ENCODE measurements at regions not wholly inside any gene's neighbourhood (a gene's known extent, or its start where the extent isn't known, plus 50 kb on each side); places are given as distances from the start of the nearest gene placed in this dataset.

GRCh38 chr11:120034881-120035630, 102.9 kb downstream of the TRIM29 start (continued):
- TF ChIP-seq NFYB (IDR thresholded peaks at IDR 0.05; ENCODE audit: extremely low read depth, insufficient read length): no peak
- TF ChIP-seq FOS (IDR thresholded peaks at IDR 0.05; ENCODE audit: extremely low read depth, insufficient read length): no peak
- TF ChIP-seq RBFOX2 (IDR thresholded peaks at IDR 0.05; ENCODE audit: low read depth, low read length): no peak

- no peaks in the 10 kb centered on the region for H4K20me1 ChIP-seq (replicated peaks; ENCODE audit: control insufficient read depth, insufficient read depth, low read length)
- 0% methylated on average over 9 of the region's 9 CpGs for WGBS (ENCODE audit: insufficient coverage, low coverage, missing lambda C conversion rate)
- BruUV-seq (replicated peaks): no TSS peak
- in situ Hi-C loops (cut with MboI): no loop called here
- no peak for ATAC-seq
- intact Hi-C loops (cut with micrococcal nuclease): no loop called here
- peaks cover 0 to 19% of the 10 kb centered on the region in 2 experiments; a peak in 2 of 5 replicates for H3K27me3 ChIP-seq (ENCODE audit: control insufficient read depth in 2 of 2, insufficient read depth in 2 of 2, low read length in 2 of 2)
- no peaks in the 10 kb centered on the region for H3K4me1 ChIP-seq (replicated peaks in 1 of 2; ENCODE audit: control insufficient read depth in 2 of 2, insufficient read depth in 2 of 2, low read length in 2 of 2)
- DNase-seq (ENCODE audit: extremely low read depth in 1 of 4, low spot score in 3 of 4): no peak
- no peak overlapping the region for H3K4me3 ChIP-seq
- no peak overlapping the region for H3K9ac ChIP-seq (ENCODE audit: insufficient read depth in 1 of 2, low read depth in 2 of 2, low read length in 2 of 2)
- no peak for TF ChIP-seq ATF6 (CRISPR knock-in tag; IDR thresholded peaks at IDR 0.05)
- TF ChIP-seq ZNF124 (CRISPR knock-in tag; IDR thresholded peaks at IDR 0.05): no peak
- no peak for TF ChIP-seq ZNF764 (CRISPR knock-in tag; IDR thresholded peaks at IDR 0.05; ENCODE audit: low read depth)
- no peak for TF ChIP-seq E2F3 (CRISPR knock-in tag; IDR thresholded peaks at IDR 0.05)
- no peak for TF ChIP-seq KAT7 (CRISPR knock-in tag; IDR thresholded peaks at IDR 0.05; ENCODE audit: borderline replicate concordance)
- TF ChIP-seq NCOA4 (IDR thresholded peaks at IDR 0.05; ENCODE audit: partially characterized antibody): no peak
- TF ChIP-seq TAF7 (tag; IDR thresholded peaks at IDR 0.05): no peak
- H3K9me3 ChIP-seq (replicated peaks; ENCODE audit: control insufficient read depth, insufficient read depth, low read depth, low read length): no peaks in the 10 kb centered on the region
- H3K27ac ChIP-seq (ENCODE audit: extremely low read depth, low read depth, low read length): no peak overlapping the region
- H3K79me2 ChIP-seq (ENCODE audit: control insufficient read depth, insufficient read depth, low read length): no peaks in the 10 kb centered on the region
- H3K9me1 ChIP-seq (ENCODE audit: control insufficient read depth, insufficient read depth, low read length): no peaks in the 10 kb centered on the region
- H3K4me2 ChIP-seq (ENCODE audit: insufficient read depth, low read length): no peak overlapping the region
- no peaks in the 10 kb centered on the region for H3K36me3 ChIP-seq (ENCODE audit: control insufficient read depth, insufficient read depth, low read length)
- H2AFZ ChIP-seq (ENCODE audit: low read depth, low read length): no peak overlapping the region
- ChIA-PET CTCF (ENCODE audit: low intra/inter-chr PET ratio) (no interaction called here), POLR2A (interaction anchor here (0.8 kb wide), 2 partner anchors 19 to 91 kb away, joined by 3 to 4 read pairs; no protein-coding TSS in a partner anchor)
- FAIRE-seq: no peak
Observed at GRCh38 chr11:120034176-120034875, 103.6 kb downstream of the TRIM29 start.

All from K562 (cell line).